Liver (tissue), 8 donors: ENCODE measurements at regions not wholly inside any gene's neighbourhood (a gene's known extent, or its start where the extent isn't known, plus 50 kb on each side); places are given as distances from the start of the nearest gene placed in this dataset.
A peak's percentile ranks its signal among the peaks of the same experiment; 100 is the strongest.
"Not testable (repeated sequence)": the region's sequence is repeated elsewhere in the genome, so short reads cannot be mapped to it uniquely, and the experiment has no call there.

ENCODE experiments used
- DNase-seq: peaks from one replicate; pipeline ENCODE4 v3.0.0-alpha.2; 2017; ENCODE audit warnings: low spot score
- H3K27ac ChIP-seq, 2 donors: one replicate each; pipeline ENCODE4 v1.7.0; 2013; ENCODE audit warnings: inconsistent platforms in 2 of 2, low read length in 2 of 2, control low read depth in 1 of 2, low read depth in 1 of 2, mild to moderate bottlenecking in 1 of 2
- H3K27me3 ChIP-seq, 4 donors: one replicate each; pipeline versions ENCODE4 v1.6.1 to v1.7.0; 2013; ENCODE audit warnings: low read length in 3 of 4, inconsistent platforms in 1 of 4, mild to moderate bottlenecking in 1 of 4, moderate library complexity in 1 of 4; ENCODE audit not compliant: control insufficient read depth in 4 of 4, insufficient read depth in 4 of 4
- H3K36me3 ChIP-seq, 4 donors: one replicate each; pipeline versions ENCODE4 v1.6.1 to v1.7.0; 2013; ENCODE audit warnings: low read length in 3 of 4, mild to moderate bottlenecking in 3 of 4, low read depth in 1 of 4, moderate library complexity in 1 of 4; ENCODE audit not compliant: control insufficient read depth in 4 of 4, insufficient read depth in 3 of 4
- H3K4me1 ChIP-seq, 4 donors: one replicate each; pipeline versions ENCODE4 v1.6.1 to v1.7.0; 2013; ENCODE audit warnings: low read length in 3 of 4, mild to moderate bottlenecking in 3 of 4, moderate library complexity in 1 of 4; ENCODE audit not compliant: control insufficient read depth in 4 of 4, insufficient read depth in 4 of 4
- H3K4me3 ChIP-seq, 3 donors: one replicate each; pipeline versions ENCODE4 v1.6.1 to v1.7.0; 2013; ENCODE audit warnings: low read length in 3 of 3, control low read depth in 1 of 3, low read depth in 1 of 3, mild to moderate bottlenecking in 1 of 3
- H3K9ac ChIP-seq, 2 donors: one replicate each; pipeline ENCODE4 v1.7.0; 2013; ENCODE audit warnings: low read length in 2 of 2, mild to moderate bottlenecking in 2 of 2, moderate library complexity in 2 of 2, control low read depth in 1 of 2, low read depth in 1 of 2
- H3K9me3 ChIP-seq, 4 donors: one replicate each; pipeline versions ENCODE4 v1.6.1 to v1.7.0; 2013; ENCODE audit warnings: low read length in 3 of 4; ENCODE audit not compliant: control insufficient read depth in 4 of 4
- ATF3 ChIP-seq: IDR thresholded peaks from 2 replicates; pipeline ENCODE4 v1.6.1; 2016; ENCODE audit warnings: antibody characterized with exemption
- CTCF ChIP-seq: fragments of 150-350 bp; IDR thresholded peaks from 2 replicates; pipeline ENCODE4 v1.5.1; 2017; ENCODE audit warnings: improper control_type of control experiment, low read depth, low read length; ENCODE audit not compliant: missing input control
- FOXA2 ChIP-seq: IDR thresholded peaks from 2 replicates; pipeline ENCODE4 v1.6.1; 2016; ENCODE audit warnings: antibody characterized with exemption
- GABPA ChIP-seq, 2 donors: IDR thresholded peaks in 1 of 2; conservative IDR thresholded peaks in 1 of 2; 2 replicates each; pipeline ENCODE4 v1.6.1; 2016; ENCODE audit warnings: antibody characterized with exemption in 2 of 2, mild to moderate bottlenecking in 1 of 2, moderate library complexity in 1 of 2
- HNF4A ChIP-seq, 2 donors: conservative IDR thresholded peaks; 2 replicates each; pipeline ENCODE4 v1.6.1; 2016; ENCODE audit warnings: antibody characterized with exemption in 2 of 2, mild to moderate bottlenecking in 2 of 2
- HNF4G ChIP-seq: IDR thresholded peaks from 2 replicates; pipeline ENCODE4 v1.6.1; 2016; ENCODE audit warnings: antibody characterized with exemption
- JUND ChIP-seq, 2 donors: IDR thresholded peaks; 2 replicates each; pipeline ENCODE4 v1.6.1; 2016; ENCODE audit warnings: antibody characterized with exemption in 2 of 2
- MAX ChIP-seq: IDR thresholded peaks from 2 replicates; pipeline ENCODE4 v1.6.1; 2016; ENCODE audit warnings: antibody characterized with exemption
- NR2F2 ChIP-seq: IDR thresholded peaks from 2 replicates; pipeline ENCODE4 v1.6.1; 2016; ENCODE audit warnings: antibody characterized with exemption
- RAD21 ChIP-seq, 2 donors: IDR thresholded peaks; 2 replicates each; pipeline ENCODE4 v1.6.1; 2016; ENCODE audit warnings: antibody characterized with exemption in 2 of 2, mild to moderate bottlenecking in 2 of 2
- RXRA ChIP-seq, 2 donors: IDR thresholded peaks; 2 replicates each; pipeline ENCODE4 v1.6.1; 2017 to 2018; ENCODE audit warnings: antibody characterized with exemption in 2 of 2, mild to moderate bottlenecking in 1 of 2
- SP1 ChIP-seq: IDR thresholded peaks from 2 replicates; pipeline ENCODE4 v1.6.1; 2018; ENCODE audit warnings: antibody characterized with exemption, mild to moderate bottlenecking
- TAF1 ChIP-seq: conservative IDR thresholded peaks from 2 replicates; pipeline ENCODE4 v1.6.1; 2016; ENCODE audit warnings: antibody characterized with exemption, mild to moderate bottlenecking
- YY1 ChIP-seq: IDR thresholded peaks from 2 replicates; pipeline ENCODE4 v1.6.1; 2016; ENCODE audit warnings: antibody characterized with exemption, mild to moderate bottlenecking
- ZBTB33 ChIP-seq: IDR thresholded peaks from 2 replicates; pipeline ENCODE4 v1.6.1; 2016; ENCODE audit warnings: antibody characterized with exemption
- WGBS: extraction: QIAGEN DNeasy Blood & Tissue Kit; methylation state at CpG from one replicate; pipeline ENCODE4 v1.1.7; 2013; 5-methylcytosine and 5-hydroxymethylcytosine counted together
- TF ChIP-seq, protein P1 (sequence below): IDR thresholded peaks from 2 replicates; pipeline ENCODE4 v1.6.1; 2016; ENCODE audit warnings: antibody characterized with exemption, mild to moderate bottlenecking
- donor health status: healthy.
- donor health status: healthy.
- donor health status: healthy.
- donor health status: healthy.
- donor health status: healthy.

- Histone ChIP-seq H3K4me3 (no peak overlapping the region), H3K27ac (no peak overlapping the region), H3K9ac (no peak overlapping the region), H3K4me1 (peaks cover 0 to 6% (median 3%) of the 10 kb centered on the region in 4 donors), H3K9me3 (no peaks in the 10 kb centered on the region), H3K36me3 (no peaks in the 10 kb centered on the region), H3K27me3 (peaks cover 0 to 2% (median 0%) of the 10 kb centered on the region in 4 donors)
- no peak for DNase-seq
- WGBS: 93% methylated on average over 2 of the region's 2 CpGs
- TF ChIP-seq HNF4G (no peak), CTCF (no peak), HNF4A (conservative IDR thresholded peaks at IDR 0.05) (no peak), ATF3 (no peak), TAF1 (no peak), SP1 (no peak), ZBTB33 (no peak), MAX (no peak), FOXA2 (no peak), NR2F2 (no peak), JUND (IDR thresholded peaks at IDR 0.05) (no peak), GABPA (IDR thresholded peaks at IDR 0.05 in 1 of 2, conservative IDR thresholded peaks at IDR 0.05 in 1 of 2) (no peak), RAD21 (IDR thresholded peaks at IDR 0.05) (no peak), YY1 (no peak)
- TF ChIP-seq, protein P1, sequence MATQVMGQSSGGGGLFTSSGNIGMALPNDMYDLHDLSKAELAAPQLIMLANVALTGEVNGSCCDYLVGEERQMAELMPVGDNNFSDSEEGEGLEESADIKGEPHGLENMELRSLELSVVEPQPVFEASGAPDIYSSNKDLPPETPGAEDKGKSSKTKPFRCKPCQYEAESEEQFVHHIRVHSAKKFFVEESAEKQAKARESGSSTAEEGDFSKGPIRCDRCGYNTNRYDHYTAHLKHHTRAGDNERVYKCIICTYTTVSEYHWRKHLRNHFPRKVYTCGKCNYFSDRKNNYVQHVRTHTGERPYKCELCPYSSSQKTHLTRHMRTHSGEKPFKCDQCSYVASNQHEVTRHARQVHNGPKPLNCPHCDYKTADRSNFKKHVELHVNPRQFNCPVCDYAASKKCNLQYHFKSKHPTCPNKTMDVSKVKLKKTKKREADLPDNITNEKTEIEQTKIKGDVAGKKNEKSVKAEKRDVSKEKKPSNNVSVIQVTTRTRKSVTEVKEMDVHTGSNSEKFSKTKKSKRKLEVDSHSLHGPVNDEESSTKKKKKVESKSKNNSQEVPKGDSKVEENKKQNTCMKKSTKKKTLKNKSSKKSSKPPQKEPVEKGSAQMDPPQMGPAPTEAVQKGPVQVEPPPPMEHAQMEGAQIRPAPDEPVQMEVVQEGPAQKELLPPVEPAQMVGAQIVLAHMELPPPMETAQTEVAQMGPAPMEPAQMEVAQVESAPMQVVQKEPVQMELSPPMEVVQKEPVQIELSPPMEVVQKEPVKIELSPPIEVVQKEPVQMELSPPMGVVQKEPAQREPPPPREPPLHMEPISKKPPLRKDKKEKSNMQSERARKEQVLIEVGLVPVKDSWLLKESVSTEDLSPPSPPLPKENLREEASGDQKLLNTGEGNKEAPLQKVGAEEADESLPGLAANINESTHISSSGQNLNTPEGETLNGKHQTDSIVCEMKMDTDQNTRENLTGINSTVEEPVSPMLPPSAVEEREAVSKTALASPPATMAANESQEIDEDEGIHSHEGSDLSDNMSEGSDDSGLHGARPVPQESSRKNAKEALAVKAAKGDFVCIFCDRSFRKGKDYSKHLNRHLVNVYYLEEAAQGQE: no peak
Measured at GRCh38 chr7:39829028-39829427, 121.0 kb upstream of the CDK13 start.

DNA sequence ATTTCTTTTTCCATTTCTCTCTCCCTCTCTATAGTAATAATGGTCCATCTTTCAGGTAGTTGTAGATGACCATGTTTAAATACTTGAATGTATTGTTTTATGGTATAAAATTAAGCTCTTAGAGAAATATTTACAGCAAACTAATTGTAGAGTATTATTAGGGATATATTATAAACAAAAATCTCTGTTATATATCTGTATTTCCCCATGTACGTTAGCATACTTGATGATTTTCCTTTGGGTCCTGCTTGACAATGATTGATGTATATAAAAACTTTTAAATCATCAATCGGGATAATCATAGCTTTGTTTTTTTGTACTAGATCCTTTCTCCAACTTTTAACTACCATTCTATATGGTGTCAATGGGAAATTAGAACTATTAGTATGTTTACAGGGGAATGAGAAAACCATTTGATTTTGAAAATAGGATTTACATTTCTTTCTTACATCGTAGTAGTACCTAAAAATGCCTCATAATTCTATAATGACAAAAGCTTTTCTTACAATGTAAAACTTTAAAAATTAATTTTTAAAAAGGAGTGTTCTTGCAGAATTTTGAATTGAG, 117.5 kb upstream of the CDK13 start:
- no peaks in the 10 kb centered on the region for H3K36me3 ChIP-seq
- no peak for DNase-seq
- peaks cover 0 to 2% (median 0%) of the 10 kb centered on the region in 4 donors for H3K27me3 ChIP-seq
- 65% methylated on average over 3 of the region's 3 CpGs for WGBS
- H3K9ac ChIP-seq: no peak overlapping the region
- H3K4me1 ChIP-seq: peaks cover 0 to 6% (median 3%) of the 10 kb centered on the region in 4 donors
- H3K4me3 ChIP-seq: no peak overlapping the region
- H3K9me3 ChIP-seq: no peaks in the 10 kb centered on the region
- TF ChIP-seq CTCF (no peak), RXRA (IDR thresholded peaks at IDR 0.05) (no peak), MAX (no peak), HNF4A (conservative IDR thresholded peaks at IDR 0.05) (no peak), JUND (IDR thresholded peaks at IDR 0.05) (no peak)
- H3K27ac ChIP-seq: no peak overlapping the region

GRCh38 chr7:39833180-39833799, 116.8 kb upstream of the CDK13 start:
- H3K9ac ChIP-seq, H3K27me3 ChIP-seq, H3K36me3 ChIP-seq, H3K27ac ChIP-seq, H3K4me1 ChIP-seq, H3K9me3 ChIP-seq: not testable (repeated sequence)
- peak; percentile 47 for DNase-seq
- 1% methylated on average over 71 of the region's 71 CpGs for WGBS
- peak overlapping the region in 2 of 3 donors; percentile 20 to 58 for H3K4me3 ChIP-seq
